ENCODE measurements at regions not wholly inside any gene's neighbourhood (a gene's known extent, or its start where the extent isn't known, plus 50 kb on each side); places are given as distances from the start of the nearest gene placed in this dataset.

DNA sequence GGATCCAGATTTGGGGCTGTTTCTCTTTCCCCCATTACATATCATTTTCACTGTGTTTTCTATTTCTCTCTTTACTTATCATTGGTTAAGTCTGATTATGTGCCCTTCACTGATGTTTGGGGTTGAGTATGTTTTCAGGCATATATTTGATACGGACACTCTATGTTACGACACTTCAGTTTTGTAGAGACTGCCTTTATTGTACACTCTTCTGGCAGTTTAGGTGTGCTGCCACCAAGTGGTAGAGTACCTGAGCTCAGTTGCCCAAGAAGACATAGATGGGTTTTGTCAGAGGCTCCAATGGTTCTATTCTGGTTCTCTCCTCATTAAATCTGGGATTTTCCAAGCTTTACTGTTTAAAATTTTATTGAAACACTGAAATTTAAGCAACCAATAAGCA is 255.0 kb upstream of the ROPN1 start:
- H3K4me1 ChIP-seq (ENCODE audit: insufficient read depth, low read length), result peaks cover 14% of the 10 kb centered on the region
- H3K79me2 ChIP-seq (ENCODE audit: insufficient read depth, low read length), result no peaks in the 10 kb centered on the region
- no peak for DNase-seq (ENCODE audit: insufficient read length, low spot score, missing footprints)
- H3K36me3 ChIP-seq (ENCODE audit: insufficient read depth, low read length), result no peaks in the 10 kb centered on the region
- H3K4me3 ChIP-seq (ENCODE audit: insufficient read depth, low read length), result no peak overlapping the region
- H3K4me2 ChIP-seq (ENCODE audit: insufficient read depth, low read length), result no peak overlapping the region
- no peaks in the 10 kb centered on the region for H4K20me1 ChIP-seq (ENCODE audit: insufficient read depth, low read length)
- H3K27ac ChIP-seq (ENCODE audit: low read depth, low read length), result no peak overlapping the region
- peaks cover 8% of the 10 kb centered on the region for H3K27me3 ChIP-seq (ENCODE audit: insufficient read depth, low read length)
- no peaks in the 10 kb centered on the region for H3K9me3 ChIP-seq (ENCODE audit: low read depth, low read length)
- TF ChIP-seq, protein P1, sequence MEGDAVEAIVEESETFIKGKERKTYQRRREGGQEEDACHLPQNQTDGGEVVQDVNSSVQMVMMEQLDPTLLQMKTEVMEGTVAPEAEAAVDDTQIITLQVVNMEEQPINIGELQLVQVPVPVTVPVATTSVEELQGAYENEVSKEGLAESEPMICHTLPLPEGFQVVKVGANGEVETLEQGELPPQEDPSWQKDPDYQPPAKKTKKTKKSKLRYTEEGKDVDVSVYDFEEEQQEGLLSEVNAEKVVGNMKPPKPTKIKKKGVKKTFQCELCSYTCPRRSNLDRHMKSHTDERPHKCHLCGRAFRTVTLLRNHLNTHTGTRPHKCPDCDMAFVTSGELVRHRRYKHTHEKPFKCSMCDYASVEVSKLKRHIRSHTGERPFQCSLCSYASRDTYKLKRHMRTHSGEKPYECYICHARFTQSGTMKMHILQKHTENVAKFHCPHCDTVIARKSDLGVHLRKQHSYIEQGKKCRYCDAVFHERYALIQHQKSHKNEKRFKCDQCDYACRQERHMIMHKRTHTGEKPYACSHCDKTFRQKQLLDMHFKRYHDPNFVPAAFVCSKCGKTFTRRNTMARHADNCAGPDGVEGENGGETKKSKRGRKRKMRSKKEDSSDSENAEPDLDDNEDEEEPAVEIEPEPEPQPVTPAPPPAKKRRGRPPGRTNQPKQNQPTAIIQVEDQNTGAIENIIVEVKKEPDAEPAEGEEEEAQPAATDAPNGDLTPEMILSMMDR (IDR thresholded peaks at IDR 0.05; ENCODE audit: extremely low read depth, low read depth, low read length), result peak; percentile 45
- H2AFZ ChIP-seq (ENCODE audit: low read length), result no peak overlapping the region

DNA sequence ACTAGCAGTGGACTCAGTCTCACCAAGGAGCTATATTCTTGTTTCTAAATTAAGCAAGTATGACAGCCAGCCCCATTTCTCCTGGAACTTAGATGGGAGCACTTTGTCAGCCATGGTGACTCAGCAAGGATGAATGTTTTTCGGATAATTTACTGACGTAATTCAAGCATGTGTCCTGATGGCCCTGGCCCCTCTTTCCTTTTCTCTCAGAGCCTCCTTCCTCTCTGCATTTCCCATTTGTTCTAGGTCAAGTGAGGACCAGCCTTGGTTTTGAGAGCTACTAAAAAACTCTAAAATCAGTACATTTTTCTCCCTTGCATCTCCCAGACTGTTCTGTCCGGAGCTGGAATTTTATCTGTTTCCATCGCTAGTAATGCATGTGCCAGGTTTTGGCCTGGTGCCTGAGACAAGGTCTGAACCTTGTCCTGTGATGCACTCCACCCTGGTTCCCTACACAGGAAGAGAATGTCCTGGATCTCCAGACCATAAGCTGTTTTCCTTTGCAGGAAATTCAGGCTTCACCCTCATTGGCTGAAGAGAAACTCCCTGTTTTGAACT is 256.6 kb upstream of the ROPN1 start:
- Histone ChIP-seq H3K36me3 (ENCODE audit: insufficient read depth, low read length) (no peaks in the 10 kb centered on the region), H3K4me1 (ENCODE audit: insufficient read depth, low read length) (peaks cover 14% of the 10 kb centered on the region), H2AFZ (ENCODE audit: low read length) (peak overlapping the region; percentile 54), H4K20me1 (ENCODE audit: insufficient read depth, low read length) (no peaks in the 10 kb centered on the region), H3K27ac (ENCODE audit: low read depth, low read length) (peak overlapping the region; percentile 29), H3K79me2 (ENCODE audit: insufficient read depth, low read length) (no peaks in the 10 kb centered on the region), H3K9me3 (ENCODE audit: low read depth, low read length) (no peaks in the 10 kb centered on the region), H3K27me3 (ENCODE audit: insufficient read depth, low read length) (no peaks in the 10 kb centered on the region), H3K4me3 (ENCODE audit: insufficient read depth, low read length) (no peak overlapping the region), H3K4me2 (ENCODE audit: insufficient read depth, low read length) (peak overlapping the region; percentile 22)
- TF ChIP-seq, protein P1 (IDR thresholded peaks at IDR 0.05; ENCODE audit: extremely low read depth, low read depth, low read length), result no peak
- peak; percentile 80 for DNase-seq (ENCODE audit: insufficient read length, low spot score, missing footprints)

DNA sequence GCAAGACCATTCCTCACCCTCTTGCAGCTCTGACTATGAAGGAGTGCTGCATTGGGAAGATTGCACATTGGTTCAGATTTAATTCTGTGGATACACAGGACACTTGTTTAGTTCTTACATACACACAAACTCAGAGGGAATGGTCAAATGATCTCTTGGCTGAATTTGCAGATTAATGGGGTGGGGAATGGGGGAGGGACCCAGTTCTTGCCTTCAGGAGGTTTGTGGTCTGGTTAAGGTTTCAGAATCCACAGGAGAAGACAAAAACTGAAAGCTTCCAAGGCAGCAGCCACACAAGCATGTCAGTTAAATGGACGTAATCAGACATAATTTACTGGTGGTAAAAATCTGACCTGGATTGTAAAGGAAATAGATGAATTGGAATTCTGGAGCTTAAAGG is 257.1 kb upstream of the ROPN1 start:
- H2AFZ ChIP-seq (ENCODE audit: low read length), result no peak overlapping the region
- no peaks in the 10 kb centered on the region for H4K20me1 ChIP-seq (ENCODE audit: insufficient read depth, low read length)
- DNase-seq (ENCODE audit: insufficient read length, low spot score, missing footprints), result no peak
- H3K4me1 ChIP-seq (ENCODE audit: insufficient read depth, low read length), result peaks cover 14% of the 10 kb centered on the region
- no peaks in the 10 kb centered on the region for H3K9me3 ChIP-seq (ENCODE audit: low read depth, low read length)
- H3K4me3 ChIP-seq (ENCODE audit: insufficient read depth, low read length), result no peak overlapping the region
- TF ChIP-seq, protein P1 (IDR thresholded peaks at IDR 0.05; ENCODE audit: extremely low read depth, low read depth, low read length), result no peak
- peak overlapping the region; percentile 29 for H3K27ac ChIP-seq (ENCODE audit: low read depth, low read length)
- no peaks in the 10 kb centered on the region for H3K27me3 ChIP-seq (ENCODE audit: insufficient read depth, low read length)
- no peaks in the 10 kb centered on the region for H3K79me2 ChIP-seq (ENCODE audit: insufficient read depth, low read length)
- no peaks in the 10 kb centered on the region for H3K36me3 ChIP-seq (ENCODE audit: insufficient read depth, low read length)
- H3K4me2 ChIP-seq (ENCODE audit: insufficient read depth, low read length), result peak overlapping the region; percentile 22

DNA sequence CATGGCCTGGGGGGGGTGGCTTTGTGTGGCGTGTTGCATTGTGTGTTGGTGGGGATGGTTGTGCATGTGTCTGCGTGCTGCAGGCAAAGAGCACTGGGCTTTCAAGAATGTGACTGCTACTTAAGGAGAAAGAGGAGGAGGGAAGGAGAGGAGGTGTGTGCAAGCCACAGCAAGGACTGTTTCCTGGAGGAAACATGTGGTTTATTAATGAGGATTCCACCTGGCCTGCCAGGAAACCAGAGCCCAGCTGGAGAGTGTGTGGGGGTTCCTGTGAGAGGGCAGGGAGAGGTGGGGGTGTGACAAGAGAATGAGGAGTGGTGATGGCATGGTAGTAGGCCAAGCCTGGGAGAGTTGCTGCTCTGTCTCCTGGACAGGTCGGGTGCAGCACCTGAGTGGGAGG is 258.1 kb upstream of the ROPN1 start:
- Histone ChIP-seq H4K20me1 (ENCODE audit: insufficient read depth, low read length) (no peaks in the 10 kb centered on the region), H3K79me2 (ENCODE audit: insufficient read depth, low read length) (no peaks in the 10 kb centered on the region), H3K4me1 (ENCODE audit: insufficient read depth, low read length) (peaks cover 14% of the 10 kb centered on the region), H3K4me3 (ENCODE audit: insufficient read depth, low read length) (no peak overlapping the region), H3K36me3 (ENCODE audit: insufficient read depth, low read length) (no peaks in the 10 kb centered on the region), H3K9me3 (ENCODE audit: low read depth, low read length) (no peaks in the 10 kb centered on the region), H3K27ac (ENCODE audit: low read depth, low read length) (no peak overlapping the region), H2AFZ (ENCODE audit: low read length) (no peak overlapping the region), H3K27me3 (ENCODE audit: insufficient read depth, low read length) (no peaks in the 10 kb centered on the region), H3K4me2 (ENCODE audit: insufficient read depth, low read length) (no peak overlapping the region)
- TF ChIP-seq, protein P1 (IDR thresholded peaks at IDR 0.05; ENCODE audit: extremely low read depth, low read depth, low read length), result no peak
- DNase-seq (ENCODE audit: insufficient read length, low spot score, missing footprints), result no peak
